HEK293 (cell line): ENCODE measurements at regions not wholly inside any gene's neighbourhood (a gene's known extent, or its start where the extent isn't known, plus 50 kb on each side); places are given as distances from the start of the nearest gene placed in this dataset.

ENCODE experiments used
- CTCF ChIA-PET: fragments of 350-600 bp; formaldehyde crosslinking; extraction: SDS; loops from one replicate; lab custom pipeline; 2021; ENCODE audit warnings: antibody characterized with exemption; lab: Yijun Ruan, JAX
- POLR2A ChIA-PET: fragments of 300-600 bp; formaldehyde crosslinking; extraction: SDS; loops from one replicate; lab custom pipeline; 2020; ENCODE audit warnings: antibody characterized with exemption, inconsistent platforms; lab: Yijun Ruan, JAX
- H3K27ac ChIP-seq: fragments of 200-500 bp; sonication (Bioruptor generic); 2 replicates; pipeline ENCODE4 v1.5.1; 2014; ENCODE audit warnings: low read depth, low read length, control low read depth, inconsistent platforms; ENCODE audit errors: extremely low read depth
- H3K36me3 ChIP-seq, 2 experiments: fragments of 200-500 bp in 1 of 2; sonication (Bioruptor generic) in 1 of 2; 1 replicate in 1 of 2; 2 replicates in 1 of 2; pipeline ENCODE4 v1.5.1; 2014 to 2017; ENCODE audit warnings: inconsistent platforms in 2 of 2, low read length in 2 of 2; ENCODE audit not compliant: control insufficient read depth in 2 of 2, insufficient read depth in 1 of 2
- H3K4me1 ChIP-seq: fragments of 200-500 bp; sonication (Bioruptor generic); 2 replicates; pipeline ENCODE4 v1.5.1; 2014; ENCODE audit warnings: mild to moderate bottlenecking, low read length, inconsistent platforms; ENCODE audit not compliant: control insufficient read depth, insufficient read depth
- H3K4me3 ChIP-seq: 2 replicates; pipeline ENCODE4 v1.5.1; 2011; ENCODE audit warnings: low read depth, mild to moderate bottlenecking, control low read depth, low read length, moderate library complexity
- H3K9me3 ChIP-seq: fragments of 200-500 bp; sonication (Bioruptor generic); 2 replicates; pipeline ENCODE4 v1.5.1; 2014; ENCODE audit warnings: low read depth, low read length, inconsistent platforms; ENCODE audit not compliant: control insufficient read depth, insufficient read depth
- BCL6B ChIP-seq: fragments of 450-650 bp; formaldehyde crosslinking; IDR thresholded peaks from 2 replicates; pipeline ENCODE4 v1.5.1; 2017; ENCODE audit warnings: missing biosample characterization, missing genetic modification characterization
- EGR2 ChIP-seq: fragments of 450-650 bp; formaldehyde crosslinking; IDR thresholded peaks from 2 replicates; pipeline ENCODE4 v1.5.1; 2016; ENCODE audit warnings: low read depth, missing biosample characterization, missing genetic modification characterization
- PRDM1 ChIP-seq: fragments of 450-650 bp; formaldehyde crosslinking; IDR thresholded peaks from 2 replicates; pipeline ENCODE4; 2016; ENCODE audit warnings: missing biosample characterization, missing genetic modification characterization
- PRDM10 ChIP-seq: fragments of 450-650 bp; formaldehyde crosslinking; IDR thresholded peaks from 2 replicates; pipeline ENCODE4 v1.5.1; 2016; ENCODE audit warnings: missing biosample characterization, missing genetic modification characterization
- PRDM6 ChIP-seq: fragments of 450-650 bp; formaldehyde crosslinking; IDR thresholded peaks from 2 replicates; pipeline ENCODE4 v1.5.1; 2017; ENCODE audit warnings: missing biosample characterization, missing genetic modification characterization
- ZBTB6 ChIP-seq: fragments of 450-650 bp; formaldehyde crosslinking; IDR thresholded peaks from 2 replicates; pipeline ENCODE4 v1.5.1; 2017; ENCODE audit warnings: missing biosample characterization, missing genetic modification characterization
- ZNF155 ChIP-seq: fragments of 450-650 bp; formaldehyde crosslinking; IDR thresholded peaks from 2 replicates; pipeline ENCODE4 v1.5.1; 2016; ENCODE audit warnings: missing biosample characterization, missing genetic modification characterization
- ZNF184 ChIP-seq: fragments of 450-650 bp; IDR thresholded peaks from 2 replicates; pipeline ENCODE4 v1.5.1; 2018; ENCODE audit warnings: missing biosample characterization, mild to moderate bottlenecking, missing genetic modification characterization
- ZNF548 ChIP-seq: fragments of 450-650 bp; formaldehyde crosslinking; IDR thresholded peaks from 2 replicates; pipeline ENCODE4 v1.5.1; 2016; ENCODE audit warnings: missing biosample characterization, missing genetic modification characterization
- ZNF645 ChIP-seq: fragments of 450-650 bp; formaldehyde crosslinking; IDR thresholded peaks from 2 replicates; pipeline ENCODE4; 2016; ENCODE audit warnings: missing biosample characterization, missing genetic modification characterization
- ZNF664 ChIP-seq: fragments of 450-650 bp; formaldehyde crosslinking; IDR thresholded peaks from 2 replicates; pipeline ENCODE4 v1.5.1; 2016; ENCODE audit warnings: missing biosample characterization, missing genetic modification characterization
- ZNF701 ChIP-seq: fragments of 450-650 bp; formaldehyde crosslinking; IDR thresholded peaks from 2 replicates; pipeline ENCODE4 v1.5.1; 2016; ENCODE audit warnings: missing biosample characterization, missing genetic modification characterization
- ZNF837 ChIP-seq: fragments of 450-650 bp; formaldehyde crosslinking; IDR thresholded peaks from 2 replicates; pipeline ENCODE4 v1.5.1; 2016; ENCODE audit warnings: missing biosample characterization, missing genetic modification characterization
- ZSCAN5A ChIP-seq: fragments of 450-650 bp; formaldehyde crosslinking; IDR thresholded peaks from 2 replicates; pipeline ENCODE4 v1.5.1; 2016; ENCODE audit warnings: missing biosample characterization, missing genetic modification characterization

- H3K4me1 ChIP-seq, result no peaks in the 10 kb centered on the region
- TF ChIP-seq ZNF701 (tag by site-specific recombination), result no peak
- no peak for TF ChIP-seq ZNF155 (tag by site-specific recombination)
- TF ChIP-seq ZNF645 (tag by site-specific recombination), result no peak
- no peak for TF ChIP-seq PRDM10
- TF ChIP-seq BCL6B (tag by site-specific recombination), result no peak
- no peak for TF ChIP-seq ZNF837
- no peak for TF ChIP-seq ZBTB6
- no peak for TF ChIP-seq ZNF184
- no peak for TF ChIP-seq PRDM1 (tag by site-specific recombination)
- H3K4me3 ChIP-seq, result no peak overlapping the region
- H3K27ac ChIP-seq, result no peak overlapping the region
- H3K36me3 ChIP-seq, result no peaks in the 10 kb centered on the region
- ChIA-PET POLR2A (interaction anchor here (0.7 kb wide), 1 partner anchor 751 kb away, joined by 3 read pairs; no protein-coding TSS in a partner anchor), CTCF (interaction anchor here (0.7 kb wide), 1 partner anchor 17 kb away, joined by 3 read pairs; no protein-coding TSS in a partner anchor)
- H3K9me3 ChIP-seq, result no peaks in the 10 kb centered on the region
Measured at GRCh38 chr6:112579601-112580000, 232.5 kb downstream of the RFPL4B start.

GRCh38 chr6:112581015-112581414 lies 233.9 kb downstream of the RFPL4B start:
- TF ChIP-seq PRDM6, result no peak
- TF ChIP-seq ZNF664 (tag by site-specific recombination), result no peak
- TF ChIP-seq ZNF548 (tag by site-specific recombination), result no peak
- TF ChIP-seq ZSCAN5A, result no peak
- no peak for TF ChIP-seq EGR2 (tag by site-specific recombination)
- Histone ChIP-seq H3K9me3 (no peaks in the 10 kb centered on the region), H3K4me3 (no peak overlapping the region), H3K4me1 (no peaks in the 10 kb centered on the region), H3K36me3 (no peaks in the 10 kb centered on the region), H3K27ac (no peak overlapping the region)
- ChIA-PET CTCF (interaction anchor here (0.6 to 1.4 kb wide), 4 partner anchors 18 to 525 kb away, joined by 3 to 4 read pairs (median 4); no protein-coding TSS in a partner anchor), POLR2A (no interaction called here)
